Vagina (tissue), 2 donors: ENCODE measurements at regions not wholly inside any gene's neighbourhood (a gene's known extent, or its start where the extent isn't known, plus 50 kb on each side); places are given as distances from the start of the nearest gene placed in this dataset.

ENCODE experiments used
- CTCF ChIP-seq, 3 experiments: fragments of 450-650 bp in 2 of 3; fragments of 200-600 bp in 1 of 3; sonication (generic) in 1 of 3; IDR thresholded peaks; one replicate each; pipeline ENCODE4 v1.5.1; 2017 to 2019; ENCODE audit warnings: antibody characterized with exemption in 3 of 3, mild to moderate bottlenecking in 2 of 3, moderate library complexity in 2 of 3
- POLR2A ChIP-seq, 2 donors: fragments of 450-650 bp; IDR thresholded peaks; one replicate each; pipeline ENCODE4 v1.6.1; 2017; ENCODE audit warnings: antibody characterized with exemption in 2 of 2, mild to moderate bottlenecking in 2 of 2, moderate library complexity in 2 of 2
- POLR2AphosphoS5 ChIP-seq, 2 donors: sonication (generic); formaldehyde crosslinking; IDR thresholded peaks; one replicate each; pipeline ENCODE4 v1.9.0; 2017; ENCODE audit warnings: antibody characterized with exemption in 2 of 2, mild to moderate bottlenecking in 2 of 2, low read depth in 1 of 2; ENCODE audit not compliant: insufficient read depth in 1 of 2

- no peak for TF ChIP-seq POLR2A (IDR thresholded peaks at IDR 0.05)
- no peak for TF ChIP-seq CTCF (IDR thresholded peaks at IDR 0.05)
- TF ChIP-seq POLR2AphosphoS5 (IDR thresholded peaks at IDR 0.05; ENCODE audit: insufficient read depth in 1 of 2, low read depth in 1 of 2): no peak
These were observed 237.2 kb upstream of the PUDP start for GRCh38 chrX:7385131-7385530.
